LNCAP (cell line): ENCODE measurements at regions not wholly inside any gene's neighbourhood (a gene's known extent, or its start where the extent isn't known, plus 50 kb on each side); places are given as distances from the start of the nearest gene placed in this dataset.

ENCODE experiments used
- TF ChIP-seq, protein P1 (sequence below): fragments of 450-650 bp; IDR thresholded peaks from 2 replicates; pipeline ENCODE4 v1.5.1; 2017; ENCODE audit warnings: mild to moderate bottlenecking

DNA sequence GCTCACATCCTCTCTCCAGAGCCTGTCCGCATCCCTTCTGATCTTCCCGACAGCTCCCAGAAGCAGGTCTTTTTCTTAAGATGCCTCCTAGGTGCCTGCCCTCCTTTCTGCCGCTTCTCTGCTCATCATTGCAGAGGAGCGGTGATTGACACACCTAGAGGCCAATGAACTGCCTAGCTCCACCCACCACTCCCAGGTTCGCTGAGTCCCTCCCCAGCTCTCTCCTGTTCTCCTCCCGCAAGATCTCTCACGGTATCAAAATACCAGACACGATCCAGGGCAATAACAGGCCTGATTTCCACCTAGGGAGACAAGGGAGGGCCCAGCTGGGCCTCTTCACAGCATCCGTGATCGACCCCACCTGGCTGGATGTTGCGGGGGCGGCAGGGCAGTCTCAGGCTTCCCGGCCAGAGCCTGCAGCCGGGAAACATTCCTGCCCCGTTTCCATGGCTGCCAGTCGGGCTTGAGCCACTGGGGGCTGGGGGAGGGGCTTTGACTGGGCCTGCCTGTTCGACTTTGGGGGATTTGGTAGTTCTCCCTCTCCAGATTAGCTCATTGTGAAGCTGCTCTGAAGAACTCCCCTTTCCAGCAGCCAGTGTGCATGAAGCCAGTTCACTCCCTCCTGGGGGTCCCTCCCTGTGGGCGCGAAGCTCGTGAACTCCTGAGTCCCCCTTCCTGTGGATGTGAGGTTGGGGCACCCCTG lies 373.5 kb downstream of the RPS24 start:
- TF ChIP-seq, protein P1, sequence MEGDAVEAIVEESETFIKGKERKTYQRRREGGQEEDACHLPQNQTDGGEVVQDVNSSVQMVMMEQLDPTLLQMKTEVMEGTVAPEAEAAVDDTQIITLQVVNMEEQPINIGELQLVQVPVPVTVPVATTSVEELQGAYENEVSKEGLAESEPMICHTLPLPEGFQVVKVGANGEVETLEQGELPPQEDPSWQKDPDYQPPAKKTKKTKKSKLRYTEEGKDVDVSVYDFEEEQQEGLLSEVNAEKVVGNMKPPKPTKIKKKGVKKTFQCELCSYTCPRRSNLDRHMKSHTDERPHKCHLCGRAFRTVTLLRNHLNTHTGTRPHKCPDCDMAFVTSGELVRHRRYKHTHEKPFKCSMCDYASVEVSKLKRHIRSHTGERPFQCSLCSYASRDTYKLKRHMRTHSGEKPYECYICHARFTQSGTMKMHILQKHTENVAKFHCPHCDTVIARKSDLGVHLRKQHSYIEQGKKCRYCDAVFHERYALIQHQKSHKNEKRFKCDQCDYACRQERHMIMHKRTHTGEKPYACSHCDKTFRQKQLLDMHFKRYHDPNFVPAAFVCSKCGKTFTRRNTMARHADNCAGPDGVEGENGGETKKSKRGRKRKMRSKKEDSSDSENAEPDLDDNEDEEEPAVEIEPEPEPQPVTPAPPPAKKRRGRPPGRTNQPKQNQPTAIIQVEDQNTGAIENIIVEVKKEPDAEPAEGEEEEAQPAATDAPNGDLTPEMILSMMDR, result no peak

DNA sequence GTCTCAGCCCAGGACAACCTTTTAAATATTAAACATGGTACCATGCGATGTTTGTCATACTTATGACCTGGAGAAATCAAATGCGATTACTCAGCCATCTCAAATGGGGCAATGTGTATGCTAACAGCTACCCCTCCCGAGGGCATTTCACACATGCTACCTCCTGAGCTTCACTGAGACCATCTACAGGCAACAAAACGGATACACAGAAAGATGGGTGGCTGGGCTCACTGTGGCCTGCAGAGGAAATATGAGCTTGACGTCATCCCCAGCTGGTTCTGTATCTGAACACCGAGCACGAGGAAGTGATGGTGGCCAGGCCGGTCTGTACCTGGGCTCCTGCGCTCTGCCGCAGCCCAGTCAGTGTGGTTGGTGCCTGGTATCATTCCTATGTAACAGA lies 374.3 kb downstream of the RPS24 start:
- TF ChIP-seq, protein P1, result no peak

DNA sequence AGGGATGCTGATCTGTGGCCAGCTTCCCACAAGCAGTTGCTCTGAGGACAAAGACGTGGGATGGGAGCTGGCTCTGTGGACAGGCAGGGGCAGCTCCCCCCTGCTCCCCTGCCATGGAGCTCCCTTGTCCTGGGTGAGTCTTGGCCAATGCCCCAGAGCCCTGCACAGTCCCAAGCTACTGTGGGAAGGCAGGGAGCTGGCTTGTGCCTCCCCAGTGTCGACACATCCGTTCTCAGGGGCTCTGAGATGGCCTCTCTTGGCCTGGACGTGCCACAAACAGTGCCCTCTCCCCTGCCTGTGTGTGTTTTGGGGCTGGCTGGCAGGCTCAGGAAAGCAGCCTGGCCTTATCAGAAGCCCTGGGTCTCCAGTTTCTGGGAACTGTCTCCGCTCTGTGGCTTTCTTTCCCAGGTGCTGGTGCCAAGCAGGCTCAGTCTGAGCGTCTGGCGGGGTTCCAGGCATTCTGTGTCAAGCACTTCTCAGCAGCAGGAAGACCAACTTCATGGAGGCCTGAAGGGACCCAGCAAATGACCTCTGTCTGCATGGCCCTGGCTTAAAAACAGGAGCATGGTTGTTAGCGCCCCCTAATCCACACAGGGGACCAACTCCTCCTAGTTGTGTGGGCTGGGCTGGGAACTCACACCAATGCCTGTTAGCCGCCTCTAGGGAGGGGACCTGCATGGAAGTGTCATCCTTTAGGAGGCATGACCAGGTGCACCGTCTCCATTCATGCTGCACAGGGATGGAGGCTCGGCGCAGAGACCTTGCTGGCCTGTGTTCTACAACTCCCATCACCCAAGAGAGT lies 375.2 kb downstream of the RPS24 start:
- TF ChIP-seq, protein P1, result no peak

DNA sequence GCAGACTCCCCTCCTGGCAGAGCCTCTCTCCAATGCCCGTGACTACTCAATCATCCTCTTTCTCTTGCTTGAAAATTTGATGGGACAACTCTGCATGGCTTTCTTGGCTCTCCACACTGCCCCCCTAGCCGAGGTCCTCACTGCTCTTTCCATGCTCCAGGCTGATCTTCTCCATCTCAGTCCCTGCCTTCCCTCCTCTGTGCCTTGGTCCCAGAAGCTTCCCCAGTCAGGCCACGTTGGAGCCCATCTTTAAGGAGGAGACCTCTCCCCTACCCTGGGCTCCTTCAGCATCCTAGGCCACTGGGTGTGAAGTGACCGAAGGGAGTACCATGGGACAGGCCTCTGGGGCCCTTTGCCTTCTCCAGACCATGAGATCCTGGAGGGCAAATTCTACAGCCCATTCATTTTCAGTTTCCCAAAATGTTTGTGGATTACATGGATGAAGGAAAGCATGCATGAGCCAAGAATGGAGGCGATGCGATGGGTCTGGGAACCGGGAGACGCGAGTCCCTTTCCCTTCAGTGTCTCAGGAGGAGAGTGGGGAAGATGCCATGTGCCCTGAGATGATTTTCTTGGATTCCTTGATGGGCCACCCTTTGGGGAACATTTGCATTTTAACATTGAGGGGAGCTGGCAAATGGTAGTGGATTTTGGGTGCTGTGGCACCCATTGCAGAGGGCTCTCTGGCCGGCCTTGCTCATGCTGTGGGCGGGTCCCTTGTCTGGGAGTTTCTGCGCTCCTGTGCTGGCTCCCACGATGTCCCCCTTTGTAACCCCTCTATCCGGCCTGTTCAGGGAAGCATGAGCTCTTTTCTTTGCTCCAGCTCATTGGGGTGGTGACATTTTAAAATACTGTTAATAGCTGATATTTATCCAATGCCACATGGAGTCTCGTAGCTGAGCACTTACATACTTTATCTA lies 376.6 kb downstream of the RPS24 start:
- TF ChIP-seq, protein P1, result no peak

DNA sequence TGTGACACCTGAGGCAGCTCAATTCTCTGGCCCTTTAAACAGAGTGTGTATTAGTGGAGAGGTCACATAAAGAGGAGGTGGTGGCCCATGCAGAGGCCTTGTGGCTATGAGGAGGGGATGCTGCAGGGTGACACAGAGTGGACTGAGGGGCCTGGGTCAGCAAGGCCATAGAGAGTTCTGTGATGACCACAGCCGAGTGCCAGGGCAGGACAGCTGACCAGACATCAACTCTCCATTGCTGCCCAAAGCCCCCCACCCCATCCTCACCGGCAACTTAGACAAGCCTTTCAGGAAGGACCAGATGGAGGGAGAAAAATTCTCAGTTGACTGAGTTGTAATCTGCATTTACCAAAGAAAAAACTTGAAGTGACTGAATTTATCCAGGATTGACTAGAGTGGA lies 378.1 kb downstream of the RPS24 start:
- TF ChIP-seq, protein P1, result no peak

DNA sequence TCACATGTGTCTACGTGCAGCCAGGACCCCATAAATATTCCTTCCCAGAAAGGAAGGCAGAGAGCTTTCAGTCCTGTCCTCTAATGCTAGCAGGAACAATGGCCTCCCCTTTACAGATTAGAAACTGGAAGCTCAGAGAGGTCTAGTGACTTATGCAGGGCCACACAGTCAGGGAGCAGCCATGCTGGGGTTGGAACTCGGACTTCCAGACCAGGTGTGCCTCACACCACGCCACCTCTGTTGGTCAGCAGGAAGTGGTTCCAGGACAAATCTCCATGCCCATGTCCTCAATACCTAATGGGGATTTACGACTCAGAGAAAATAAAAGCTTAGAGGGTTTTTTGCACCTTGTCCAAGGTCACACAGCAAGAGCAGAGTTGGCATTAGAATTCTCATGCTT lies 378.9 kb downstream of the RPS24 start:
- TF ChIP-seq, protein P1, result no peak
